B cell (primary cell): ENCODE measurements at regions not wholly inside any gene's neighbourhood (a gene's known extent, or its start where the extent isn't known, plus 50 kb on each side); places are given as distances from the start of the nearest gene placed in this dataset.

Experiments used
- ATAC-seq: fragments of 200-7000 bp; cut with Tn5 transposase; one replicate; pipeline ENCODE4 v1.10.0; 2021; ENCODE audit warnings: low read depth, mild to moderate bottlenecking, moderate number of reproducible peaks, moderate library complexity
- CTCF ChIA-PET: fragments of 350-600 bp; sonication (Branson Sonifier 250); formaldehyde crosslinking; loops from one replicate; lab custom pipeline; 2021; ENCODE audit warnings: antibody characterized with exemption, inconsistent platforms; lab: Charles Lee
- POLR2A ChIA-PET: fragments of 350-600 bp; sonication (Branson Sonifier 250); formaldehyde crosslinking; loops from one replicate; lab custom pipeline; 2021; ENCODE audit warnings: antibody characterized with exemption; lab: Charles Lee
- DNase-seq: peaks from one replicate; pipeline ENCODE4 v3.0.0; 2013
- H2AFZ ChIP-seq: 2 replicates; pipeline ENCODE4 v1.6.1; 2012; ENCODE audit warnings: mild to moderate bottlenecking, low read depth, low read length; ENCODE audit not compliant: insufficient read depth, poor library complexity, severe bottlenecking
- H3K27ac ChIP-seq, 2 donors: 1 replicate in 1 of 2; 2 replicates in 1 of 2; pipeline ENCODE4 v1.5.1; 2012 to 2013; ENCODE audit warnings: low read length in 2 of 2, mild to moderate bottlenecking in 2 of 2, moderate library complexity in 1 of 2
- H3K27me3 ChIP-seq, 4 experiments: fragments of 200-600 bp in 1 of 4; sonication (generic) in 1 of 4; replicated peaks in 1 of 4; 1 replicate in 2 of 4; 2 replicates in 2 of 4; pipeline versions ENCODE4 v1.6.1 to v1.7.0; 2013 to 2016; ENCODE audit warnings: low read length in 3 of 4, mild to moderate bottlenecking in 2 of 4, mixed read lengths in 1 of 4, moderate library complexity in 1 of 4; ENCODE audit not compliant: insufficient read depth in 4 of 4, control insufficient read depth in 3 of 4; ENCODE audit errors: control extremely low read depth in 1 of 4
- H3K36me3 ChIP-seq, 2 experiments: replicated peaks in 1 of 2; 1 replicate in 1 of 2; 2 replicates in 1 of 2; pipeline versions ENCODE4 v1.6.1 to v1.7.1; 2013; ENCODE audit warnings: low read length in 1 of 2; ENCODE audit not compliant: insufficient read depth in 2 of 2, control insufficient read depth in 1 of 2; ENCODE audit errors: control extremely low read depth in 1 of 2, extremely low read depth in 1 of 2
- H3K4me1 ChIP-seq, 2 donors: fragments of 200-600 bp in 1 of 2; sonication (generic) in 1 of 2; 1 replicate in 1 of 2; 2 replicates in 1 of 2; pipeline versions ENCODE4 v1.5.1 to v1.6.1; 2013 to 2017; ENCODE audit warnings: low read length in 2 of 2; ENCODE audit not compliant: control insufficient read depth in 2 of 2, insufficient read depth in 2 of 2
- H3K4me2 ChIP-seq: replicated peaks from 2 replicates; pipeline ENCODE3; 2012; ENCODE audit warnings: mild to moderate bottlenecking, low read depth, low read length; ENCODE audit not compliant: poor library complexity, severe bottlenecking
- H3K4me3 ChIP-seq, 5 experiments: fragments of 200-600 bp in 1 of 5; sonication (generic) in 1 of 5; 1 replicate in 3 of 5; 2 replicates in 2 of 5; pipeline versions ENCODE4 v1.5.1 to v1.7.0; 2011 to 2016; ENCODE audit warnings: low read length in 4 of 5, mild to moderate bottlenecking in 4 of 5, low read depth in 2 of 5, control low read depth in 1 of 5, moderate library complexity in 1 of 5; ENCODE audit not compliant: insufficient read depth in 1 of 5; ENCODE audit errors: control extremely low read depth in 1 of 5, extremely low read depth in 1 of 5
- H3K79me2 ChIP-seq: fragments of 200-600 bp; sonication (generic); one replicate; pipeline ENCODE4 v1.6.0; 2016; ENCODE audit warnings: low read length; ENCODE audit not compliant: control insufficient read depth, insufficient read depth
- H3K9ac ChIP-seq: fragments of 200-600 bp; sonication (generic); 2 replicates; pipeline ENCODE4 v1.6.1; 2017; ENCODE audit warnings: mild to moderate bottlenecking, low read length, moderate library complexity
- H3K9me3 ChIP-seq, 3 donors: one replicate each; pipeline versions ENCODE4 v1.6.1 to v1.7.1; 2013; ENCODE audit warnings: low read length in 2 of 3; ENCODE audit not compliant: control insufficient read depth in 2 of 3, insufficient read depth in 1 of 3; ENCODE audit errors: control extremely low read depth in 1 of 3
- H4K20me1 ChIP-seq: 2 replicates; pipeline ENCODE4 v1.6.0; 2012; ENCODE audit warnings: mild to moderate bottlenecking, low read length; ENCODE audit not compliant: insufficient read depth, control insufficient read depth, poor library complexity, severe bottlenecking
- H3K27ac Mint-ChIP-seq: one replicate; pipeline ENCODE4 v1.8.0; 2021; ENCODE audit warnings: mixed read lengths
- H3K27me3 Mint-ChIP-seq: one replicate; pipeline ENCODE4 v1.8.0; 2021; ENCODE audit warnings: mixed read lengths
- H3K4me1 Mint-ChIP-seq: one replicate; pipeline ENCODE4 v1.8.0; 2021; ENCODE audit warnings: mixed read lengths
- H3K4me3 Mint-ChIP-seq: one replicate; pipeline ENCODE4 v1.8.0; 2021; ENCODE audit warnings: mixed read lengths
- H3K9me3 Mint-ChIP-seq: one replicate; pipeline ENCODE4 v1.8.0; 2022; ENCODE audit warnings: mixed read lengths; ENCODE audit not compliant: insufficient read depth
- EZH2 ChIP-seq: IDR thresholded peaks from 2 replicates; pipeline ENCODE4 v1.6.1; 2012; ENCODE audit warnings: borderline replicate concordance, low read depth, mild to moderate bottlenecking, moderate library complexity, low read length; ENCODE audit not compliant: insufficient read depth, poor library complexity, severe bottlenecking
- WGBS: methylation state at CpG from one replicate; pipeline ENCODE4 v1.1.5; 2013; ENCODE audit warnings: missing lambda C conversion rate; ENCODE audit not compliant: insufficient coverage; 5-methylcytosine and 5-hydroxymethylcytosine counted together
- intact Hi-C: fragments of 100-400 bp; cut with micrococcal nuclease; formaldehyde crosslinking; loops from one replicate; pipeline ENCODE4 v1.10.0; 2022
- TF ChIP-seq, protein P1 (sequence below): fragments of 200-600 bp; IDR thresholded peaks from one replicate; pipeline ENCODE4 v1.8.0; 2022; ENCODE audit warnings: antibody characterized with exemption, mild to moderate bottlenecking

DNA sequence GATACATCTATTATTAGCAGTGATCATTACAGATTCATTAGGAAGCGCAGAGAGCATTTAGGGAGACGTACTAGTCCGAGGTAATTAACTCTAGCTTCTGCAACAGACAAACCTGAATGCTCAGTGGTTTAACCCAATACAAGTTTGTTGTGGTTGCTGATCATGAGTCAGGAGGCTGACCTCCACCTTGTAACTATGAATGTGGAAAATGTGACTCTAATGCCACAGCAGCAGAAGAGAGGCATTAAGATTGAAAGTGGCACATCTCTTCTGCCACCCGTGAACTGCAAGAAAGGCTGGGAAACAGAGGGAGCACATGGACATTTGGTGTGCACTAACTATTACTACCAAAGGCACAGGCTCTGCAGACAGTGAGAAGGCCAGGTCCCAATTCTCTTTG lies 71.2 kb upstream of the C3orf80 start:
- Histone ChIP-seq H4K20me1 (no peaks in the 10 kb centered on the region), H3K9ac (no peak overlapping the region), H3K4me1 (no peaks in the 10 kb centered on the region), H3K9me3 (no peaks in the 10 kb centered on the region), H3K27me3 (no peaks in the 10 kb centered on the region), H3K27ac (no peak overlapping the region), H3K4me2 (no peak overlapping the region), H2AFZ (no peak overlapping the region), H3K4me3 (no peak overlapping the region), H3K36me3 (no peaks in the 10 kb centered on the region), H3K79me2 (no peaks in the 10 kb centered on the region)
- Mint-ChIP-seq H3K4me1 (no peaks in the 10 kb centered on the region), H3K27ac (no peak overlapping the region), H3K4me3 (no peak overlapping the region), H3K27me3 (peaks cover 2% of the 10 kb centered on the region), H3K9me3 (no peaks in the 10 kb centered on the region)
- 67% methylated on average over 1 of the region's 4 CpGs for WGBS
- no peak for TF ChIP-seq EZH2
- ChIA-PET CTCF (no interaction called here), POLR2A (no interaction called here)
- no peak for ATAC-seq
- no peak for DNase-seq
- intact Hi-C loops = no loop called here

- H3K9me3 Mint-ChIP-seq = no peaks in the 10 kb centered on the region
- Histone ChIP-seq H3K4me3 (no peak overlapping the region), H3K9ac (no peak overlapping the region), H2AFZ (no peak overlapping the region), H3K27me3 (no peaks in the 10 kb centered on the region), H3K27ac (no peak overlapping the region), H4K20me1 (no peaks in the 10 kb centered on the region), H3K79me2 (no peaks in the 10 kb centered on the region), H3K4me2 (no peak overlapping the region), H3K36me3 (no peaks in the 10 kb centered on the region), H3K4me1 (no peaks in the 10 kb centered on the region), H3K9me3 (no peaks in the 10 kb centered on the region)
- ATAC-seq (no peak), DNase-seq (no peak)
- intact Hi-C loops = no loop called here
- H3K4me3 Mint-ChIP-seq = no peak overlapping the region
- no peaks in the 10 kb centered on the region for H3K4me1 Mint-ChIP-seq
- H3K27me3 Mint-ChIP-seq = peaks cover 2% of the 10 kb centered on the region
- CTCF ChIA-PET = no interaction called here
- POLR2A ChIA-PET = no interaction called here
- TF ChIP-seq EZH2 = no peak
- TF ChIP-seq, protein P1, sequence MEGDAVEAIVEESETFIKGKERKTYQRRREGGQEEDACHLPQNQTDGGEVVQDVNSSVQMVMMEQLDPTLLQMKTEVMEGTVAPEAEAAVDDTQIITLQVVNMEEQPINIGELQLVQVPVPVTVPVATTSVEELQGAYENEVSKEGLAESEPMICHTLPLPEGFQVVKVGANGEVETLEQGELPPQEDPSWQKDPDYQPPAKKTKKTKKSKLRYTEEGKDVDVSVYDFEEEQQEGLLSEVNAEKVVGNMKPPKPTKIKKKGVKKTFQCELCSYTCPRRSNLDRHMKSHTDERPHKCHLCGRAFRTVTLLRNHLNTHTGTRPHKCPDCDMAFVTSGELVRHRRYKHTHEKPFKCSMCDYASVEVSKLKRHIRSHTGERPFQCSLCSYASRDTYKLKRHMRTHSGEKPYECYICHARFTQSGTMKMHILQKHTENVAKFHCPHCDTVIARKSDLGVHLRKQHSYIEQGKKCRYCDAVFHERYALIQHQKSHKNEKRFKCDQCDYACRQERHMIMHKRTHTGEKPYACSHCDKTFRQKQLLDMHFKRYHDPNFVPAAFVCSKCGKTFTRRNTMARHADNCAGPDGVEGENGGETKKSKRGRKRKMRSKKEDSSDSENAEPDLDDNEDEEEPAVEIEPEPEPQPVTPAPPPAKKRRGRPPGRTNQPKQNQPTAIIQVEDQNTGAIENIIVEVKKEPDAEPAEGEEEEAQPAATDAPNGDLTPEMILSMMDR = no peak
- WGBS = 90% methylated on average over 2 of the region's 2 CpGs
- H3K27ac Mint-ChIP-seq = no peak overlapping the region
Observed at GRCh38 chr3:160154596-160154995, 70.6 kb upstream of the C3orf80 start.
